GM12891 (cell line): ENCODE measurements at regions not wholly inside any gene's neighbourhood (a gene's known extent, or its start where the extent isn't known, plus 50 kb on each side); places are given as distances from the start of the nearest gene placed in this dataset.
A peak's percentile ranks its signal among the peaks of the same experiment; 100 is the strongest.
"Not testable (repeated sequence)": the region's sequence is repeated elsewhere in the genome, so short reads cannot be mapped to it uniquely, and the experiment has no call there.

ENCODE experiments used
- DNase-seq: peaks from one replicate; pipeline ENCODE4 v3.0.0; 2011; ENCODE audit warnings: low spot score; ENCODE audit not compliant: insufficient read length
- FAIRE-seq: peaks from 2 replicates; lab custom pipeline; 2011; peaks lifted over from hg19 to GRCh38; lab: Jason Lieb, UNC
- PAX5 ChIP-seq: IDR thresholded peaks from 2 replicates; pipeline ENCODE4 v1.6.1; 2011; ENCODE audit warnings: low read length, moderate library complexity, mild to moderate bottlenecking; ENCODE audit not compliant: insufficient read depth, severe bottlenecking
- POLR2A ChIP-seq: IDR thresholded peaks from 2 replicates; pipeline ENCODE4 v1.6.1; 2011; ENCODE audit warnings: low read depth, low read length, control low read depth
- POLR2AphosphoS5 ChIP-seq: IDR thresholded peaks from 2 replicates; pipeline ENCODE4 v1.6.1; 2011; ENCODE audit warnings: low read depth, low read length, control low read depth
- POU2F2 ChIP-seq: IDR thresholded peaks from 2 replicates; pipeline ENCODE4 v1.6.1; 2011; ENCODE audit warnings: low read depth, mild to moderate bottlenecking, control low read depth, low read length, moderate library complexity
- SPI1 ChIP-seq: IDR thresholded peaks from 2 replicates; pipeline ENCODE4 v1.6.1; 2011; ENCODE audit warnings: low read depth, low read length, control low read depth
- TAF1 ChIP-seq: IDR thresholded peaks from 2 replicates; pipeline ENCODE4 v1.6.1; 2011; ENCODE audit warnings: low read depth, low read length, control low read depth

DNA sequence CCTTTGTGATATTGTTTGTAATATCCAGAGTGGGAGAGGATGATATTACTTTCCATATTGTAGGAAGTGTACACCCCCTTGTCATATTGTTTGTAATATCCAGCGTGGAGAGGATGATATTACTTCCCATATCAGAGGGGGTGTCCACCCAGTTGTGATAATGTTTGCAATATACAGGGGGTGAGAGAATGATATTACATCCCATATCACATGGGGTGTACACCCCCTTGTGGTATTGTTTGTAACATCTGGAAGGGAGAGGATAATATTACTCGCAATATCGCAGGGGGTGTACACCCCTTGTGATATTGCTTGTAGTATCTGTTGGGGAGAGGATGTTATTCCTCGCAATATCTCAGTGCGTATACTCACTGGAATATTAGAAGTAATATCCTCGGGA is 61.5 kb downstream of the PRSS23 start:
- no peak for DNase-seq
- TF ChIP-seq POLR2A = no peak
- no peak for TF ChIP-seq POLR2AphosphoS5
- TF ChIP-seq TAF1 = no peak
- no peak for TF ChIP-seq SPI1
- no peak for TF ChIP-seq POU2F2
- no peak for TF ChIP-seq PAX5
- FAIRE-seq = no peak

DNA sequence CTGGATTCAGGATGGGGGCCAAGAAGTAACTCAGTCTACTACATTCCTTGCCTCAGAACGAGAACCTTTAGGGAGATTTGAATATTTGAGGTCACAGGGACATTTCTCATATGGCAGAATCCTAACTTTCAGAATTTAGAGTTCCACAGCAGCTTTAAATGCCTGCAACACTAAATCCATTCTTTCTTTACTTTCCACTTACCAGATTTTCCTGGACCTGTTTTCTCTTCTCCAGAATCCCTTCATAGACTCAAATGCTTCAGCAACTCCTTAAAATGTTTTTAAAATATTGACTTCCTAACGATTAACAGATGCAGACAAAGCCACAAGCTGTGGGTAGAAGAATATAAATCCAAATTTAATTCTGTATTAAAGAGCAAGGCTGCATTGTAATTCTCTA is 63.1 kb downstream of the PRSS23 start:
- DNase-seq = no peak
- no peak for FAIRE-seq
- no peak for TF ChIP-seq POU2F2
- no peak for TF ChIP-seq SPI1
- TF ChIP-seq TAF1 = no peak
- TF ChIP-seq POLR2A = no peak

DNA sequence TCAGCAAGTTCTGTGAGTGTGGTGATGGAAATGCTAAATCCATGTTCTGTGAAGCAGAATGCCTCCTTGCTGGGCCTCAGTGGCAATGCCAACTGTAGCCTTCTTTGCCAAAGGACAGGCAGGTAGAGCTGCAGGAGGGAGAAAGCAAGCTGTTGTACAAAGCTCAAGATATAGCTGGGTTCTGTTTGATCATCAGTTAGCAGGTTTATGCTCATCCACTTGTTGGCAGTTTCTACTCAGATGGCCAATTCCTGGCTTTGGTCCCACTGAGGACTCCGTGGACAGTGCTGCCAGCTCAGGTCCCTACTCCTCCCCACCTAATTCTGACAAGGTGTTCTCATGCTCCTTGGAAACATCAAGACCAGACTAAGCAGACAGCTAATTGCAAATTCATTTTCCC is 65.1 kb downstream of the PRSS23 start:
- DNase-seq (no peak), FAIRE-seq (no peak)
- TF ChIP-seq POLR2A (no peak), TAF1 (no peak)

DNA sequence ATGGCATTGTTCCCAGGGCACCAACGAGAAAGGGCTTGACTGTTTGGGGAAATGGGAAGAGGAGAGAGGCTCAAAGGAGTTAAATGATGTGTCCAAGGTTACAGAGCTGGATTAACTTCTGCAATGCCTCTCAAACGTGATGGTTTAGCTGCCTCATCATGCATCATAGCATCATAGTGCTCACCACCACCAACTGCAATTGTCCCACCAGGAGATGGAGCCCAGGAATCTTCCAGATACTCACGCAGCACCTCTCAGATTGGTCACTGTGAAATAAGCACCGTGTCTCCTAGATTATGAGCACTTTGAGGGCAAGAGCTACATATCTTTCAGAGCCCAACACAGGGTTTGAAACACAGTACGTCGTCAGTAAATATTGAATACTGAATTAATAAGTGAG is 69.2 kb downstream of the PRSS23 start:
- FAIRE-seq = no peak
- no peak for TF ChIP-seq SPI1
- TF ChIP-seq PAX5 = no peak
- no peak for TF ChIP-seq POLR2AphosphoS5

DNA sequence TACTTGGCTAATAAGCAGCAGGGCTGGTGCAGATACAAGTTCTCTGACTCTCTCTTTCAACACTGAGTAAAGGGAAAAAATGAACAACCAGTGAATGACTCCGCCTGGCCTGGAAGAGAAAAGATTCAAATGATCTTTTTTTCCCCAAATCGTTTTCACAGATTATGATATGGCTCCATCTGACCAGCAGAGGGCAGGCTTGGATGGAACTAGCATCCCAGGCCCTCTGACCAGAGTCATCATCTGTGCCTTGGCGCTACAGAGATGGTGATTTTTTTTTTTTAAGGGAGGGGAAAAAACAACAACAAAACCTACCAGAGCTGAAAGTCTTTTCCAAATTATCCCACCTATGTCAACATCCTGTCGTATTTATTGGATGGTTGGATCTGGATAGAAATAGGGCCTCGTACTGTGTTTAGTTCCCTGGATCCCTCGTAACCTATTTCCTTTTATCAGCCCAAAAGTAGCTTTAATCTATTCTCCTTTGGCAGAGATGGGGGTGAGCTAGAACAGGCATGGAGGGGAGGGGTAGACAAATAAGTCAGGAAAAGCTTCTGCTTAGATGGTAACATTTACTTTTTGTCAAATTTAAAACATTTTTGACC is 69.7 kb downstream of the PRSS23 start:
- no peak for TF ChIP-seq SPI1
- TF ChIP-seq TAF1 = no peak
- peak; percentile 13 for FAIRE-seq
- DNase-seq = peak; percentile 26

More for the DNA sequence above, 69.2 kb downstream of the PRSS23 start:
- DNase-seq = no peak

DNA sequence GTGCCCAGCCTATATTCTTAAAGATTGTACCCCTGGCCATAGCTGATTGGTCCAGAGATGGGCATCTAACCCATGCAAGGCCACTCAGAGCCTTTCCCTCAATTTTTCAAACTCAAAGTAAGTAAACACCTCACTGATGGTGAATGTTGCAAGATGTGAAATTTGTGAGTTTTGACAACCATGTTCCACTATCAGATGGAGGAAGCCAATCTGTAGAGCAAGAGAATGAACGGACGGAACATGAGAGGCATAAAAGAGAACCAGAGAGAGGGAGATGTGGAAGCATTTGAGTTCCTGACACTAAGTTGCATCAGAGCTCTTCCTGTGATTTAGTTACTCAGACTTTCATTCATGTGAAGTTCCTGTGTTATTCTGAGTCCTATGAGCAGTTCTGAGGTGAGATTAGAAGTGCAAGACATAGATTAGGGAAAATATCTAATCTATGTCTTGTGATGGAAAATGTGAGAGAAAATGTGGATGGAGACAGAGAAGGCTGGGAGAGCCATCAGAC is 73.3 kb downstream of the PRSS23 start:
- TF ChIP-seq POU2F2 = no peak
- no peak for TF ChIP-seq POLR2AphosphoS5
- TF ChIP-seq TAF1 = no peak
- no peak for TF ChIP-seq SPI1
- no peak for TF ChIP-seq POLR2A
- no peak for TF ChIP-seq PAX5
- FAIRE-seq = no peak
- DNase-seq = no peak

DNA sequence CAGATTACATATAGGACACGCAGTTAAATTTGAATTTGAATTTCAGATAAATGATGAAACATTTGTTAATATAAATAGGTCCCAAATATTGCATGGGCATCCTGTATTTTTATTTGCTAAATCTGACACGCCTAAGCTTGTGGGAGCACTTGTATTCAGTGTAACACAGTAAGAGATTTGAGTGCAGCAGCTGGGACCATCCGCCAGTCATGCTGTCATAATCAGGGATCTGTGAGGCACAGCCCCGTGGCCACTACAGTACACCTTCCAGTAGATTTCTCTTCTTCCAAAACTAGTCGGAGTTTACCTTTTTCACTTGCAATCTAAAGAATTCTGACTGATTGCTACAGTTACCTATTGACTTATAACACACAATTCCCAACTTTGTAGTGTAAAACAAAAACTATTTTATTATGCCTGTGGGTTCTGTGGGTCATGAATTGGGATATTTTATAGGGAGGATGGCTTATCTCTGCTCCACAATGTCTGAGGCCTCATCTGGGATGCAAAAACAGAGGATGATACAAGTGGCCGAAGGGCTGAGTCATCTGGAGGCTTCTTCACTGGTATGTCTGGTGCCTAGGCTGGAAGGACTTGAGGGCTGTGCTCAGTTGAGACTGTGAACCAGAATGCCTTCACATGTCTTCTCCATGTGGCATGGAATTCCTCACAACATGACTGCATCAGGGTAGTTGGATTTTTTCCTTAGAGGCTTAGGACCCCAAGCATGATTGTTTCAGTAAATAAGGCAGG is 74.1 kb downstream of the PRSS23 start:
- DNase-seq (no peak), FAIRE-seq (no peak)
- TF ChIP-seq PAX5 (no peak), SPI1 (no peak)

DNA sequence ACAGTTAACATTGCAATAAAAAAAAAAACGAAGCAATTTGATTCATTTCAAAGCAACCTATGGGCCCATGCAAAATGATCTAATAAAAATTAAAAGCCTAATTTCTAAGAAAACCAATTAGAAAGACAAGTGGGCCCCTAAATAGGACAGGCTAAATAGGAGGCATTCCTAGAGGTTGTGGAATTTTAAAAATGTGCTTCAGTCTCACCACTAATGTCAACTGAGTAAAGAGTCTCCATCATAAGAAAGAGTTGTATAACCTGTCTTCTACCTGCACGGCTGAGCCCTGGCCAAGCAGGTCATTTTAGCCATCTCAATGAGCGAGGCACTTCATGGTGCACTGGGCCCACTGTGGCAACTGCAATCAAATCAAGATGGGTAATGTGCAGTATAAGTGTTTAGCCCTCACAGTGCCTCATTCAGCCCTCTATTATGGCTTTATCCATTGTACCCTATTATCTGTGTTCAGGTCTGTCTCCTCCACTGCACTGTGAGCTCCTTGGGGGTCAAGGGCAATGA is 76.4 kb downstream of the PRSS23 start:
- no peak for DNase-seq
- FAIRE-seq = no peak
- TF ChIP-seq TAF1 (no peak), SPI1 (no peak), POU2F2 (no peak), PAX5 (no peak), POLR2A (no peak), POLR2AphosphoS5 (no peak)

DNA sequence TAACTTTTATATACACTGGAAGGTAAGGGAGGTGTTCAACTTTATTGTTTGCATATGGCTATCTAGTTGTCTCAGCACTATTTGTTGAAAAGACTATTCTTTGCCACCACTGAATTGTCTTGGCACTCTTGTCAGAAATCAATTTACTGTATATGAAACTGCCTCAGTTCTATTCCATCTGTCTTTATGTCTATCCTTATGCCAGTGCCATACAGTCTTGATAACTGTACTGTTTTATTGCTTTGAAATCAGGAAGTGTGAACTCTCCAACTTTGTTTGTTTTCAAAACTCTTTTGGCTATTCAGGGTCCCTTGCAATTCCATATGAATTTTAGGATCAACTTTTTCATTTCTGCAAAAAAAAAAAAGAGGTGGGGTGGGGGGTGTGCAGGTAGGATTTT is 77.2 kb downstream of the PRSS23 start:
- no peak for FAIRE-seq
- no peak for DNase-seq
- no peak for TF ChIP-seq TAF1
- TF ChIP-seq POLR2A = no peak
- TF ChIP-seq PAX5 = no peak
- no peak for TF ChIP-seq POLR2AphosphoS5
- no peak for TF ChIP-seq SPI1
- TF ChIP-seq POU2F2 = no peak

DNA sequence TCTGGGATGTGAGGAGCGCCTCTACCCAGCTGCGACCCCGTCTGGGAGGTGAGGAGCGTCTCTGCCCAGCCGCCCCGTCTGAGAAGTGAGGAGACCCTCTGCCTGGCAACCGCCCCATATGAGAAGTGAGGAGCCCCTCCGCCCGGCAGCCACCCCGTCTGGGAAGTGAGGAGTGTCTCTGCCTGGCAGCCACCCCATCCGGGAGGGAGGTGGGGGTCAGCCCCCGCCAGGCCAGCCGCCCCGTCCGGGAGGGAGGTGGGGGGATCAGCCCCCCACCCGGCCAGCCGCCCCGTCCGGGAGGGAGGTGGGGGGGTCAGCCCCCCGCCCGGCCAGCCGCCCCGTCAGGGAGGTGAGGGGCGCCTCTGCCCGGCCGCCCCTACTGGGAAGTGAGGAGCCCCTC is 76.0 kb downstream of the FZD4 start:
- DNase-seq, FAIRE-seq: not testable (repeated sequence)

DNA sequence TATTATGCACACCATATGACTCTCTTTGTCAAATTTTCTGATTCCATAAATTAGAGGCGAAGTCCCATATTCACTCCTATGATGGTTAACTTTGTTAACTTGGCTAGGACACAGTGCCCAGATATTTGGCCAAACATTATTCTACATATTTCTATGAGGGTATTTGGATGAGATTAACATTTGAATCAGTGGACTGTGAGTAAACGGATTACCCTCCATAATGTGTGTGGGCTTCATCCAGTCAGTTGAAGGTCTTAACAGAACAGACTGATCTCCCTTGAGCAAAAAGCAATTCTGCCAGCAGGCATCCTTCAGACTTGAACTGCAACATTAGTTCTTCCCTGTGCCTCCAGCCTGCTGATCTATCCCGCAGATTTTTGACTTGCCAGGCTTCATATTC is 69.9 kb downstream of the FZD4 start:
- FAIRE-seq (no peak), DNase-seq (no peak)
- TF ChIP-seq TAF1 (no peak), SPI1 (no peak), POU2F2 (no peak)
